ENCODE measurements at regions not wholly inside any gene's neighbourhood (a gene's known extent, or its start where the extent isn't known, plus 50 kb on each side); places are given as distances from the start of the nearest gene placed in this dataset.

GRCh38 chr20:23255106-23255505, 95.5 kb upstream of the NXT1 start:
- ChIA-PET CTCF (no interaction called here), POLR2A (no interaction called here)

- ChIA-PET POLR2A (no interaction called here), CTCF (no interaction called here)
Measured at GRCh38 chr20:23254505-23254904, 96.1 kb upstream of the NXT1 start.

DNA sequence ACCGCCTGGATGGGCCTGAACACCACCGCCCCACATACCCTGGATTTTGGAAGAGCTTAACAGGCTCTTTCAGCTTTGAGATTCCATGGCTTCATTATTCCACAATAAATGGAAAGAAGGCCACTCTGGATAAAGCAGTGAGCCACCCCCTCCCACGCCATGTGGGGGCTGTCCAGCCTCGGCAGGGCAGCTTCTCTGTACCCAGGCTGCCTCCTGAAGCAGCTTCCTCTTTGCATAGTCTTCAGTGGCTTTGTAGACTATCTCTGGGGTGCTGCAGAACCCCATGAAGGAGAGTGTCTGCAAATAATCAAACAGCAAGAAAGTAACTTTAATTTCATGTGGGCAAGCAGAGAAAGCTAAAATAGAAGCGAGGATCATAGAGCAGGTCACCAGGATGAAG, 96.6 kb upstream of the NXT1 start:
- CTCF ChIA-PET: no interaction called here

DNA sequence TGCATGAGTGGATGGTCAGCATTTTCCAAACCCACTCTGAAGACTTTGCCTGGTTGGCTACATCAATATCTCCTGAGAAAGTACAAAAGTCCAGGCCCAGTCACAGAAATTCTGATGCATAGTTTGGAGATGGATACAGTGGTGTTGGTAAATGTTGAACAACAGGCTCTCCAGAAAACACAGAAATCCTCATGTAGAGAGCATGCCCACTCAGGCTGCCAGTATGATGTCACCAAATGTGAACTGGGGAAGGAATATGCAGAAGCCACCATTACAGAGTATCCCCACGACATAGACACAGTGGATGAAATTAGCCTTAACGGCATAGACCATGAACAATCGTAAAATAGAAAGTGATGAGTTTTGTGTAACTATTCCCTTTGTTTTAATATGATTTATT, 97.1 kb upstream of the NXT1 start:
- POLR2A ChIA-PET: no interaction called here
- CTCF ChIA-PET: no interaction called here

More for the DNA sequence above, 96.6 kb upstream of the NXT1 start:
- POLR2A ChIA-PET: no interaction called here

DNA sequence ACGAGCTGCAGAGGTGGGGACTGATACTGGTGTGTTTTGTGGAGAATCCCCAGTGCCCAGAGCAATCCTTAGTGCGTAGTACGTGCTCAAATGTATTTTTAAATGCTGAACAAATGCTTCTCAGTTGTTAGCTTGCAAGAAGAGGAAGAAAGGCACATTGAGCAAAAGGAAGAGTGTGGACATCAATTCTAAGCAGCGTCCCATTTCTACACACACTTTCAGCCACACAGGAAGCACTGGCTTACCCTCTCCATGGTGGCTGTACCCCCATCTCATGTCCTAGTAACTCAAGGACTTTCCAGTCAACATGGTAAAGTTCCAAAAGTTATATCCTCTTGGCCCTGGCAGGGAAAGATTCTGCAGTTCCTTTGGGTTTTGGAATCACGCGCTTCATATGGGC, 98.8 kb upstream of the NXT1 start:
- POLR2A ChIA-PET: no interaction called here
- CTCF ChIA-PET: no interaction called here

- CTCF ChIA-PET: no interaction called here
- POLR2A ChIA-PET: no interaction called here
Measured at GRCh38 chr20:23249541-23249940, 101.0 kb upstream of the NXT1 start.

- CTCF ChIA-PET: no interaction called here
- POLR2A ChIA-PET: no interaction called here
Measured at GRCh38 chr20:23248461-23248882, 102.1 kb upstream of the NXT1 start.

- ChIA-PET POLR2A (no interaction called here), CTCF (no interaction called here)
Measured at GRCh38 chr20:23246717-23247664, 103.6 kb upstream of the NXT1 start.

DNA sequence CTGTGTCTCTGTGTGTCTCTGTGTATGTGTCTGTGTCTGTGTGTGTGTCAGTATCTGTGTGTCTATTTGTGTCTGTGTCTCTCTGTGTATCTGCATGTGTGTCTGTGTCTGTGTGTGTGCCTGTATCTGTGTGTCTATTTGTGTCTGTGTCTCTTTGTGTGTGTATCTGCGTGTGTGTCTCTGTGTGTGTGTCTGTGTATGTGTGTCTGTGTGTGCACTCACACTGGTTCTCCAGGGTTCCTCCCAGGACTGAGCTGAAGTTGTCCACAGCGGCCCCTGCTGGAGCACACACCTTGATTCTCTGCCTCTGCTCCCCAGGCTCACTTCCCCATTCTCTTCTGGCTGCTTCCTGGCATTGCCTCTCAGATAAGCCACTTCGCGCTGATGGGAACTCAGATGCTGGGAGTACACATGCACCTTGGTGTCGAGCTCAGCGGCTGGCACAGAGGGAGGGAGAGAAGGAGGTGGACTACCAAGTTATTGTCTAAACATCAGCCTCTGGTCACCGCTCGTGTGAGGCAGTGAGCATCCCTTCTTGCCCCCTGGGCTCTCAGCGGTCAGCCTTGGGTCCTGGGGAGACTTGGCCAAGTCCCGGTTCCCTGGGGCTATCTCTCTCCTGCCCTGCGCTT, 104.9 kb upstream of the NXT1 start:
- CTCF ChIA-PET: interaction anchor here (0.5 kb wide), 1 partner anchor 170 kb away, joined by 5 read pairs; no protein-coding TSS in a partner anchor
- POLR2A ChIA-PET: no interaction called here

DNA sequence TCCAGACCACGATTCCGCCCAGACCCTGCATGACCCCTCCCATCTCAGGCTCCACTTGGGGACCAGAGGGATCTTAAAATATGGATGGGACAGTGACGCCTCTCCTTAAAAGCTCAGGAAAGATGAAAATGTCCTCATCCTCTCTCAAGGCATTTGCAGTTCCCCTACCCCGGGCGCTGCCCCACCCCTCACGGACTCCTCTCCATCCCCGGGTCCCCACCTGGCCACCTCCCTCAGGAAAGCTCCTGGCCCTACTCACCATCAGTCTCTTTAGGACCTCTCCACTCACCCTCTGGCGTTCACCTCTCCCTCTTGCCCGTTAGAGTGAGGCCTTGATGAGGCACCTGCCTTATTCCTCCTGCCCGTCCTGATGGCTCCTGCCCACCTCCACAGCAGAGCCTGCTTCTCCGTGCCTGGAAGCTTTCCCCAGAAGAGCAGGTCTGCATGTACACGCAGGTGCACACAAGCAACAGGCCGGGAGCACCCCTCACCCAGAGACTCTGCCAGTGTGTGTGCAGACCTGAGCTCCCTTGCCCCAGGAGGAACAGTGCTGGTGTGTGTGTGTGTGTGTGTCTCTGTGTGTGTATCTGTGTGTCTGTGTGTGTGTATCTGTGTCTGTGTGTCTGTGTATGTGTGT, 105.6 kb upstream of the NXT1 start:
- ChIA-PET POLR2A (no interaction called here), CTCF (no interaction called here)

- ChIA-PET CTCF (no interaction called here), POLR2A (no interaction called here)
Measured at GRCh38 chr20:23244156-23244915, 106.3 kb upstream of the NXT1 start.

- POLR2A ChIA-PET: no interaction called here
- CTCF ChIA-PET: no interaction called here
Measured at GRCh38 chr20:23243791-23244155, 106.8 kb upstream of the NXT1 start.

- ChIA-PET POLR2A (no interaction called here), CTCF (no interaction called here)
Measured at GRCh38 chr20:23242556-23243180, 107.9 kb upstream of the NXT1 start.

- ChIA-PET POLR2A (no interaction called here), CTCF (no interaction called here)
Measured at GRCh38 chr20:23242104-23242503, 108.5 kb upstream of the NXT1 start.

- CTCF ChIA-PET: no interaction called here
Measured at GRCh38 chr20:23241416-23241815, 109.2 kb upstream of the NXT1 start.

DNA sequence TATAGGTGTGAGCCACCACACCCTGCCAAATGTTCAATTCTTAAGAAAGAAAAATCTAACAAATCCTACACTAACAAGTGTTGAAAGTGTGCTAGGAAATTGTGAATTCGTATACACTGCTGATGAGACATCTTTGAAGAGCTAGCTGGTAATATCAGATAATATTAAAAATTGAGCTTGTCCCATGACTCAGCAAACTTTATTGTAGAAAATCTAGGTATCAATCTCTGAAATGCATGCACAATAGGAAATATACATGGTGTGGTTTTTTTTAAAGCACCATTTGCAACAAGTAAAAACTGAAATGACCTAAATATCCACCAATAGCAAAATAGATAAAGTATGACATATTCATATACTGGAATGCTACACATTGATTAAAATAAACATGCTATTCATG, 110.1 kb upstream of the NXT1 start:
- POLR2A ChIA-PET: no interaction called here
- CTCF ChIA-PET: no interaction called here

More at GRCh38 chr20:23241416-23241815, 109.2 kb upstream of the NXT1 start:
- POLR2A ChIA-PET: no interaction called here

- CTCF ChIA-PET: no interaction called here
Measured at GRCh38 chr20:23237201-23237600, 113.4 kb upstream of the NXT1 start.

GRCh38 chr20:23235173-23236027, 115.2 kb upstream of the NXT1 start:
- ChIA-PET POLR2A (interaction anchor here (0.6 kb wide), 1 partner anchor 193 kb away, joined by 5 read pairs; no protein-coding TSS in a partner anchor), CTCF (no interaction called here)

More at GRCh38 chr20:23237201-23237600, 113.4 kb upstream of the NXT1 start:
- POLR2A ChIA-PET: no interaction called here
